ENCODE measurements at regions not wholly inside any gene's neighbourhood (a gene's known extent, or its start where the extent isn't known, plus 50 kb on each side); places are given as distances from the start of the nearest gene placed in this dataset.

- Mint-ChIP-seq H3K4me1 (ENCODE audit: low read depth) (peaks cover 16% of the 10 kb centered on the region), H3K4me3 (ENCODE audit: low read depth) (no peak overlapping the region), H3K9me3 (ENCODE audit: low read depth) (no peaks in the 10 kb centered on the region), H3K27me3 (peaks cover 4% of the 10 kb centered on the region), H3K36me3 (ENCODE audit: insufficient read depth) (no peaks in the 10 kb centered on the region), H3K27ac (no peak overlapping the region)
- no peak for DNase-seq (ENCODE audit: low spot score, unreplicated experiment)
- TF ChIP-seq CTCF (IDR thresholded peaks at IDR 0.05; ENCODE audit: unreplicated experiment) = no peak
Observed at GRCh38 chr1:209328196-209328595, 255.3 kb upstream of the CAMK1G start.

GRCh38 chr1:209335178-209335577 is 248.3 kb upstream of the CAMK1G start:
- no peak overlapping the region for H3K4me3 Mint-ChIP-seq (ENCODE audit: low read depth)
- H3K27ac Mint-ChIP-seq = no peak overlapping the region
- no peaks in the 10 kb centered on the region for H3K9me3 Mint-ChIP-seq (ENCODE audit: low read depth)
- peak; percentile 14 for DNase-seq (ENCODE audit: low spot score, unreplicated experiment)
- TF ChIP-seq CTCF (IDR thresholded peaks at IDR 0.05; ENCODE audit: unreplicated experiment) = peak; percentile 75
- H3K4me1 Mint-ChIP-seq (ENCODE audit: low read depth) = no peaks in the 10 kb centered on the region
- H3K27me3 Mint-ChIP-seq = peaks cover 11% of the 10 kb centered on the region
- no peaks in the 10 kb centered on the region for H3K36me3 Mint-ChIP-seq (ENCODE audit: insufficient read depth)

- peaks cover 19% of the 10 kb centered on the region for H3K4me1 Mint-ChIP-seq (ENCODE audit: low read depth)
Observed at GRCh38 chr1:209341146-209341545, 242.4 kb upstream of the CAMK1G start.

GRCh38 chr1:209341673-209342420 is 241.7 kb upstream of the CAMK1G start:
- no peak for TF ChIP-seq CTCF (IDR thresholded peaks at IDR 0.05; ENCODE audit: unreplicated experiment)
- peaks cover 39% of the 10 kb centered on the region for H3K27me3 Mint-ChIP-seq
- no peaks in the 10 kb centered on the region for H3K36me3 Mint-ChIP-seq (ENCODE audit: insufficient read depth)
- no peak overlapping the region for H3K4me3 Mint-ChIP-seq (ENCODE audit: low read depth)
- H3K4me1 Mint-ChIP-seq (ENCODE audit: low read depth) = peaks cover 19% of the 10 kb centered on the region
- H3K27ac Mint-ChIP-seq = no peak overlapping the region
- DNase-seq (ENCODE audit: low spot score, unreplicated experiment) = no peak
- H3K9me3 Mint-ChIP-seq (ENCODE audit: low read depth) = peaks cover 2% of the 10 kb centered on the region

More at GRCh38 chr1:209341146-209341545, 242.4 kb upstream of the CAMK1G start:
- DNase-seq (ENCODE audit: low spot score, unreplicated experiment) = no peak
- H3K36me3 Mint-ChIP-seq (ENCODE audit: insufficient read depth) = no peaks in the 10 kb centered on the region
- no peaks in the 10 kb centered on the region for H3K9me3 Mint-ChIP-seq (ENCODE audit: low read depth)
- H3K4me3 Mint-ChIP-seq (ENCODE audit: low read depth) = no peak overlapping the region
- no peak for TF ChIP-seq CTCF (IDR thresholded peaks at IDR 0.05; ENCODE audit: unreplicated experiment)
- no peak overlapping the region for H3K27ac Mint-ChIP-seq
- peaks cover 39% of the 10 kb centered on the region for H3K27me3 Mint-ChIP-seq

GRCh38 chr1:209342441-209343175 is 240.9 kb upstream of the CAMK1G start:
- H3K9me3 Mint-ChIP-seq (ENCODE audit: low read depth) = peaks cover 3% of the 10 kb centered on the region
- H3K4me3 Mint-ChIP-seq (ENCODE audit: low read depth) = no peak overlapping the region
- H3K36me3 Mint-ChIP-seq (ENCODE audit: insufficient read depth) = no peaks in the 10 kb centered on the region
- H3K27ac Mint-ChIP-seq = no peak overlapping the region
- peaks cover 19% of the 10 kb centered on the region for H3K4me1 Mint-ChIP-seq (ENCODE audit: low read depth)
- peaks cover 39% of the 10 kb centered on the region for H3K27me3 Mint-ChIP-seq
- TF ChIP-seq CTCF (IDR thresholded peaks at IDR 0.05; ENCODE audit: unreplicated experiment) = no peak
- DNase-seq (ENCODE audit: low spot score, unreplicated experiment) = no peak
